BLaER1 (cell line): ENCODE measurements at regions not wholly inside any gene's neighbourhood (a gene's known extent, or its start where the extent isn't known, plus 50 kb on each side); places are given as distances from the start of the nearest gene placed in this dataset.
"Not testable (repeated sequence)": the region's sequence is repeated elsewhere in the genome, so short reads cannot be mapped to it uniquely, and the experiment has no call there.

Experiments
- H3K27ac ChIP-seq: shearing (Covaris generic); formaldehyde crosslinking; 2 replicates; pipeline ENCODE4 v1.8.1; 2022
- H3K27me3 ChIP-seq: shearing (Covaris generic); formaldehyde crosslinking; 2 replicates; pipeline ENCODE4 v1.8.1; 2022
- H3K36me3 ChIP-seq: shearing (Covaris generic); formaldehyde crosslinking; 2 replicates; pipeline ENCODE4 v1.8.1; 2022
- H3K4me1 ChIP-seq: shearing (Covaris generic); formaldehyde crosslinking; 2 replicates; pipeline ENCODE4 v1.8.1; 2022
- H3K4me2 ChIP-seq: shearing (Covaris generic); formaldehyde crosslinking; 2 replicates; pipeline ENCODE4 v1.8.1; 2022
- H3K4me3 ChIP-seq: shearing (Covaris generic); formaldehyde crosslinking; 2 replicates; pipeline ENCODE4 v1.8.1; 2022
- H3K9ac ChIP-seq: shearing (Covaris generic); formaldehyde crosslinking; 2 replicates; pipeline ENCODE4 v1.8.1; 2022
- H3K9me3 ChIP-seq: shearing (Covaris generic); formaldehyde crosslinking; 2 replicates; pipeline ENCODE4 v1.8.1; 2022
- H4K20me1 ChIP-seq: shearing (Covaris generic); formaldehyde crosslinking; 2 replicates; pipeline ENCODE4 v1.8.1; 2022

DNA sequence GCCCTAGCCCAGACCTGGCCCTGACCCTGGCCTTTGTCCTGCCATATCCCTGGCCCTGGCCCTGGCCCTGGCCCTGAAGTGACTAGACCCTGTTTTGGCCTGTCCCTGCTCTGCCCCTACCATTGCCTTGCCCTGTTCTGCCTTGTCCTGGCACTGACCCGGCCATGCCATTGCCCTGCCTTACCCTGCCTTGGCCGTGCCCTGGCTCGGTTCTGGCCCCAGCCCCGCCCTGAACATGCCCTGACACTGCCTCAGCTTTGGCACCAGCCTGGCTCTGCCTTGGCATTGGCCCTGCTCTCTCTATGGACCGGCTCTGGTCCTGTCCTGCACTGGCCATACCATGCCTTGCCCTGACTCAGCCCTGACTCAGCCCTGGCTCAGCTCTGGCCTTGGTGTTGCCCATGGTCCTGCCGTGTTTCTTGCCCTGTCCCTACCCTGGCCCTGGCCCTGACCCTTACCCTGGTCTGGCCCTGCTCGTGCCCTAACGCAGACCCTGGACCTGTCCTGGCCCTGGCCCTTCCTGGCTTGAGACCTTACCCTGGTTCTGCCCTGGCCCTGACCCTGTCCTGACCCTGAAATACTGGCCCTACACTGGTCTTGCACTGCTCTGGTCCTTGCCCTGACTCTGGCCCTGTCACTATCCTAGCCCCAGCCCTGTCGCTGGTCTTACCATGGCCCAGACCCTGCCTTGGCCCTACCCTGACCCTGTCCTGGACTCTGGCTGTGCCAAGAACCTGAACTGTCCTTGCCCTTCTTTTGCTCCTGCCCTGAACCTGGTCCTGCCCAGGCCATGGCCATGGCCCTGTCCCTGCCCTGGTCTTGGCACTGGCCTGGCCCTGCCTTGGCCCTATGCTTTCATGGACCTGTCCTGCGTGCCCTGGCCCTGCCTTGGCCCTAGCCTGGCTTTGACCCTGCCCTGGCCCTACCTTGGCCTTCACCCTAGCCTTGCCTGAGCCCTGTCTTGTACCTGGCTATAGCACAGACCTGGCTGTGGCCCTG lies 224.6 kb downstream of the LIPI start:
- H3K27ac ChIP-seq, H3K4me2 ChIP-seq, H3K36me3 ChIP-seq, H3K4me1 ChIP-seq, H3K27me3 ChIP-seq, H3K9me3 ChIP-seq, H4K20me1 ChIP-seq, H3K9ac ChIP-seq, H3K4me3 ChIP-seq: not testable (repeated sequence)

DNA sequence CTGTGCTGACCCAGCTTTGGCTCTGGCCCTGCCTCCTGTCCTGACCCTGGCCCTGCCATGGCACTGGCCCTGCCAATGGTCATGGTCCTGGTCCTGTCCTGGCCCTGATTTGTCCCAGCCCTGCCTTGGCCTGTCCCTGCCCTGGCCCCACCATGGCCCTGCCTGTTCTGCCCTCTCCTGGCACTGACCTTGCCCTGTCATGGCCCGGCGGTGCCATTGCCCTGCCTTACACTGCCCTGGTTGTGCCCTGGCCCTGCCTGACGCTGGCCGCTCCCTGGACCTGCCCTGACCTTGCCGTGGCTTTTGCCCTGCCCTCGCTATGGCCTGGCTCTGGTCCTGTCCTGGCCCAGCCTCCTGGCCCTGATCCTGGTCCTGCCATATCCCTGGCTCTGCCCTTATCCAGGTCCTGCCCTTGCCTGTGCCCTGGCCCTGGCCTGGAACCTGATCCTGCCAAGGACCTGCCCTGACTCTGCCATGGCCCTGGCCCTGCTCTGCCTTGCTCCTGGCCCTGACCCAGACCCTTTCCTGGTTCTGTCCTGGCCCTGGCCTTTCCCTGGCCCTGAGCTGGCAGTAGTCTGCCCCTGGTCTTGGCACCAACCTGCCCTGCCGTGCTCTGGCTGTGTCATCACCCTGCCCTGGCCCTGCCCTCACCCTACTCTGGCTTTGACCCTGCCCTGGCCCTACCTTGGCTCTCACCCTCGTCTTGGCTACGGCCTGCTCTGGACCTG lies 225.5 kb downstream of the LIPI start:
- not testable (repeated sequence) for H3K9me3 ChIP-seq, H3K4me3 ChIP-seq, H3K27ac ChIP-seq, H3K36me3 ChIP-seq, H3K4me1 ChIP-seq, H4K20me1 ChIP-seq, H3K4me2 ChIP-seq, H3K27me3 ChIP-seq, H3K9ac ChIP-seq

DNA sequence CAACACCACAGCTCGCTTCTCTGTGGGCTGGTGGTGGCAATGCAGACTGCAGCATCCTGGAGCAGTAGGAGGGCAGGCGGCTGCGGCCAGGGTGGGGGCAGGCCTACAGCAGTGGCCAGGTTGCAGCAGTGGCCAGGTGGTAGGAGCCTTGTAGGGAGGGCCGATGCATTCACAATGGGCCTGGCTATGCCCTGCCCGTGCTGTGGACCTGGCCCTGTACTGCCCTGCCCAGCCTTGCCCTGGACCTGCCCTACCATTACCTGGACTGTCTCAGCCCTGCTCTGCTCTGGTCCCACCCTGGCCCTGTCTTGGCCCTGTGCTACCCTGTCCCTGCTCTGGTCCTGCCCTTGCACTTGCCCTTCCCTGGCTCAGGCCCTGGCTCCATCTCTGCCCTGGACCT lies 226.0 kb downstream of the LIPI start:
- H3K27me3 ChIP-seq, H3K27ac ChIP-seq, H3K4me2 ChIP-seq, H3K9ac ChIP-seq, H3K4me1 ChIP-seq, H3K4me3 ChIP-seq, H3K36me3 ChIP-seq, H3K9me3 ChIP-seq, H4K20me1 ChIP-seq: not testable (repeated sequence)

DNA sequence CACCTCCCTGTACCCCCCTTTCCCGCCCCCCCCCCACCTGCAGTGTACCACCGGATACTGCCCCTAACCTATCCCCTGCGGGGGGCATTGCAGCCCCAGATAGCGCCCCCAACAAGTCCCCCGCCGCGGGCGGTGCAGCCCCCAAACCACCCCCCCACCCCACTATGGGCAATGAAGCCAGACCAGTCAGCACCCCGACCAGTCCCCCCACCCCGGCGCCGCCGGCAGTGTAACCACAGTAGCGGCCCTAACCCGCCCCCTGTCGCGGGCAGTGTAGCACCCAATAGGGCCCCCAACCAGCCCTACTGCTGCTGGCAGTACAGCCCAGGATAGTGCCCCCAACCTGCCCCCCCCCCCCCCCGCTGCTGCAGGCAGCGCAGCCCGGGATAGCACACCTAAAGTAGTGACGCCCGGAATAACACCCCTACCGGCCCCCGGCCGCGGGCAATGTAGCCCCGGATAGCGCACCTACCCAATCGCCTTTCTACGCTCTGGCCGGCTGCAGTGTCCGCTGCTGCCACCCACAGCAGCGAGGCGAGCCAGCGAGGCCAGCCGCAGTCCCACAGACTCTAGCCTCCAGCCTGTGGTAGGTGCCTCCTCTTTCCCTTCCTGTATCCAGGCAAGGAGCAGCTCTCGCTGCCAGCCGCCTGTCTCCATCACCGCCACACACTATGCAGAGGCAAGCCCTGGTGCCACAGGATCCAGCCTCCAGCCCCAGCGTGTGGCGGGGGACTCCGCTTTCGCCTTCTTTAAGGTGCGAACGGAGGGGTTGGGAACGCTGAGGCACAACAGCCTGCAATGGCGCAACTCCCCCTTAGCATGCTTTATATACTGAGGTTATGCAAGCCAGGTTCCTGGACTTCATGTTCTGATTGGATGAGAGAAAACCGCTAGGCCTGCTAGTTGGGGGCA lies 229.3 kb downstream of the LIPI start:
- H4K20me1 ChIP-seq, H3K4me1 ChIP-seq, H3K4me3 ChIP-seq, H3K9ac ChIP-seq, H3K36me3 ChIP-seq, H3K9me3 ChIP-seq, H3K4me2 ChIP-seq, H3K27ac ChIP-seq, H3K27me3 ChIP-seq: not testable (repeated sequence)

DNA sequence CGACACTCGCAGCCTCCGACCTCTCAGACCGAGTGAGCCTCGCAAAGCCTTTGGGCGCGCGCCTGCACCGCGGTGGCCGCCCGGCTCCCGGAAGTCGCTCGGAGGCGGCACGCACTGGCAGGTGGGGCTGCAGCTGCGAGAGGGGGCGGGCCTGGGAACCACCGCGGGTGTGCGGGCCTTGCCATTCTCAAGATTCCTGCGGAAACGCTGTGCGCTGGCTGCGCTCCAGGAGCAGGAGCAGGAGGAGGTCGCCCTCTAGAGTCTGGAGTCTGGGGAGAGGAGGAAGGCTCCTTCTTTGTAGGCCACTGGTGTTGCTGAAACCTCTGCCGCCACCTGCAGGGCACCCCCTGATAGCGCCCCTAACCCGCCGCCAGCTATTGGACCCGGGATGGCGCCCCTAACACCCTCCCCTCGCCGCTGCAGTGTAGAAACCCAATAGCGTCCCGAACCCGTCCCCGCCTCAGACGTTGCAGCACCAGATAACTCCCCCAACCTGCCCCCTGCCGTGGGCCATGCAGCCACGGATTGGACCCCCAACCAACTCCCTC lies 230.6 kb downstream of the LIPI start:
- not testable (repeated sequence) for H3K27me3 ChIP-seq, H3K36me3 ChIP-seq, H4K20me1 ChIP-seq, H3K4me1 ChIP-seq, H3K4me3 ChIP-seq, H3K9ac ChIP-seq, H3K9me3 ChIP-seq, H3K4me2 ChIP-seq, H3K27ac ChIP-seq

DNA sequence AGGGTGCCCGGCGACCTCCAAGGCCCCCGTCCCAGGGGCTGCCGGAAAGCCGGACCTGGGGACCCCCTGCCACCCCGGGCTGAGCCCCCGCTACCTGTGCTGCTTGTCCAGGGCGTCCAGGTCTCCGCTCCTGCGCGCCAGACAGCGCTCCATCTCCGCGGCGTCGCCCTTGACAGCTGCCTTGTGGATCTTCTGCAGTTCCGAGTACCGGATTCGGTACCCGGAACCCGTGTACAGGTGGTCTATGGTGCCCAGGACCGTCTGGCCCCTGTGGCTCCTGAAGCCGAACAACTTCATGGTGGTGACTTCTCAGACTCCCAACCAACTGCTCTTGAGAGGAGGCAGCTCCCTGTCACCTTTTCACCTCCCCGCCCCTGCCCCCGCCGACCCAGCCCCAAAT lies 231.1 kb downstream of the LIPI start:
- H3K4me1 ChIP-seq, H4K20me1 ChIP-seq, H3K36me3 ChIP-seq, H3K9me3 ChIP-seq, H3K27me3 ChIP-seq, H3K27ac ChIP-seq, H3K4me3 ChIP-seq, H3K4me2 ChIP-seq, H3K9ac ChIP-seq: not testable (repeated sequence)

DNA sequence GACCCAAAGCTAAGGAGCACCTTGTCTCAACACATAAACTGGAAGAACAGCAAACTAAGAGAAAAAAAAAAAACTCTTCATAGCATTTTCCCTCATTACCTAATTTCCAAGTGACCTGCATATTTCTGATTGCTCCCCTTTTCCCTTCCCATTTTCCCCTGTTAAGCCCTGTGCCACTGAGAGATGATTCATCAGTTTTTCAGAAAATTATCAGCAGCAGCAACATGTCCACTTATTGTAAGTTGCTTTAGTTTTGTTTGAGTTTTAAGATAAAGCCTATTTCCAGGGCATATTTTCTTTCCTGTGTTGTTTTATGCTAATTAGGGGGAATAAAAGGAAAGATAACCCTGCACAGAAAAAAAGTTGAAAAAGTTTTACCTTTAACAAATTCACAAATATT lies 236.2 kb downstream of the LIPI start:
- H3K36me3 ChIP-seq, H4K20me1 ChIP-seq, H3K4me2 ChIP-seq, H3K4me1 ChIP-seq, H3K9me3 ChIP-seq, H3K27ac ChIP-seq, H3K4me3 ChIP-seq, H3K27me3 ChIP-seq, H3K9ac ChIP-seq: not testable (repeated sequence)

DNA sequence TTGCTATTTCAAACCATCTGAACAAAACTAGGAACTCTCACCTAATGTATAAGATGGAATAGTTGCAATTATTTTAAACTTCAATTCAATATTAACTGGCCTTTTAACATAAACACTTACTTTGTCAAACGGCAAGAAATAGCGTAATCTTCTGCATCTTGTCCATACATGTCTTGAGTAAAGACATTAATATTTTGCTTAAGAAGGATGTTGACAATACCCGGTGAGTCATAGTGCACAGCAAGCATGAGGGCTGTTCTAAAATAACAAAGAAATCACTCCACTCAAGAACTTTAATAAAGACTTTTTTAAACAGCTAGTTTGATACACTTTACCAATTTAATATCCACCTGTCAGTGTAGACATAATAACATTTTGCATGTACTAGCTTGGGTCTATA lies 240.9 kb downstream of the LIPI start:
- H4K20me1 ChIP-seq, H3K36me3 ChIP-seq, H3K27me3 ChIP-seq, H3K27ac ChIP-seq, H3K9ac ChIP-seq, H3K4me1 ChIP-seq, H3K9me3 ChIP-seq, H3K4me2 ChIP-seq, H3K4me3 ChIP-seq: not testable (repeated sequence)

DNA sequence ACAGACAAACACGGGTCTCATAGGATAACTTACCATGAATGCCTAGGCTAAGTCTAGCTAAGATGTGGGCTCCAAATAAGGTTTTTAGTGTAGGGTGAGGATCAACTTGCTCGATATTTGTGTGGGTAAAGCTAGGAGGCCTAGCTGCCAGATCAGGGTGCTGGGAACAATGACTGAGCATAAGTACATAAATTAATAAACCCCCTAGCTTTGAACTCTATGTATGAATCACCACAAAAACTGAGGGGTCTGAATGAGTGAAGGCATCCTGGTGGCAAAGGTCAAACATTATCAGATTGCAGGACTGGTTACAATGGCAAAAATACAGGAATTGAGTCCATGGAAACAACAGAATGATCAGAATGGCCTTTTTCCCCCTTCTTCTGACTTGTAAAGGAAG lies 241.8 kb downstream of the LIPI start:
- not testable (repeated sequence) for H3K4me2 ChIP-seq, H3K36me3 ChIP-seq, H3K4me3 ChIP-seq, H3K4me1 ChIP-seq, H3K27ac ChIP-seq, H3K9ac ChIP-seq, H3K27me3 ChIP-seq, H4K20me1 ChIP-seq, H3K9me3 ChIP-seq

DNA sequence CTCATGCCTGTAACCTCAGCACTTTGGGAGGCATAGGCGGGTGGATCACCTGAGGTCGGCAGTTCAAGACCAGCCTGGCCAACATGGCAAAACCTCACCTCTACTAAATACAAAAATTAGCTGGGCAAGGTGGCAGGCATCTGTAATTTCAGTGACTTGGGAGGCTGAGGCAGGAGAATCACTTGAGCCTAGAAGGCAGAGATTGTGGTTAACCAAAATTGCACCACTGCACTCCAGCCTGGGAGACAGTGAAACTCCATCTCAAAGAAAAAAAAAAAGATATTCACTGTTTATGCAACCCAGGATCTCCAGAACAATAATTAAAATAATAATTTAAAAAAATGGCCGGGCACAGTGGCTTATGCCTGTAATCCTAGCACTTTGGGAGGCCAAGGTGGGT lies 247.5 kb downstream of the LIPI start:
- not testable (repeated sequence) for H3K4me2 ChIP-seq, H3K27me3 ChIP-seq, H3K27ac ChIP-seq, H4K20me1 ChIP-seq, H3K4me1 ChIP-seq, H3K9ac ChIP-seq, H3K4me3 ChIP-seq, H3K9me3 ChIP-seq, H3K36me3 ChIP-seq
